Small intestine (tissue), 7 donors: ENCODE measurements at regions not wholly inside any gene's neighbourhood (a gene's known extent, or its start where the extent isn't known, plus 50 kb on each side); places are given as distances from the start of the nearest gene placed in this dataset.

Experiments used
- DNase-seq, 2 donors: peaks; one replicate each; pipeline versions ENCODE4 v3.0.0 to v3.0.0-alpha.2; 2013
- FAIRE-seq: peaks from 2 replicates; lab custom pipeline; 2012; peaks lifted over from hg19 to GRCh38; lab: Jason Lieb, UNC
- H3K27ac ChIP-seq, 3 donors: one replicate each; pipeline ENCODE4 v1.5.1; 2013; ENCODE audit warnings: low read length in 2 of 3, mild to moderate bottlenecking in 2 of 3, control low read depth in 1 of 3, inconsistent platforms in 1 of 3, low read depth in 1 of 3, moderate library complexity in 1 of 3
- H3K27me3 ChIP-seq, 3 donors: one replicate each; pipeline ENCODE4 v1.6.1; 2013; ENCODE audit warnings: low read length in 3 of 3, inconsistent platforms in 1 of 3; ENCODE audit not compliant: control insufficient read depth in 3 of 3, insufficient read depth in 3 of 3
- H3K36me3 ChIP-seq, 3 donors: one replicate each; pipeline ENCODE4 v1.6.1; 2013; ENCODE audit warnings: low read length in 3 of 3, inconsistent platforms in 1 of 3, low read depth in 1 of 3, mild to moderate bottlenecking in 1 of 3, moderate library complexity in 1 of 3; ENCODE audit not compliant: control insufficient read depth in 3 of 3, insufficient read depth in 2 of 3
- H3K4me1 ChIP-seq, 3 donors: one replicate each; pipeline ENCODE4 v1.6.1; 2013; ENCODE audit warnings: low read length in 2 of 3, inconsistent platforms in 1 of 3, low read depth in 1 of 3, mild to moderate bottlenecking in 1 of 3, moderate library complexity in 1 of 3; ENCODE audit not compliant: control insufficient read depth in 3 of 3, insufficient read depth in 2 of 3
- H3K4me3 ChIP-seq, 3 donors: one replicate each; pipeline ENCODE4 v1.5.1; 2013; ENCODE audit warnings: low read length in 3 of 3, control low read depth in 1 of 3, inconsistent platforms in 1 of 3, low read depth in 1 of 3, mild to moderate bottlenecking in 1 of 3, moderate library complexity in 1 of 3
- H3K9me3 ChIP-seq, 2 donors: one replicate each; pipeline ENCODE4 v1.6.1; 2013; ENCODE audit warnings: low read depth in 1 of 2, low read length in 1 of 2; ENCODE audit not compliant: control insufficient read depth in 2 of 2, insufficient read depth in 1 of 2
- WGBS, 3 donors: extraction: QIAGEN DNeasy Blood & Tissue Kit; methylation state at CpG; one replicate each; pipeline ENCODE4 v1.1.7; 2013; 5-methylcytosine and 5-hydroxymethylcytosine counted together
- donor health status: healthy with polysubstance abuse.
- donor health status: control.
- donor health status: control.
- donor health status: Bipolar disorder and iron deficiency.
- donor health status: healthy.

GRCh38 chr10:131500892-131501291 is 189.4 kb upstream of the TCERG1L start:
- WGBS, 3 donors, result 87 to 94% (median 90%) methylated on average over 5 of the region's 5 CpGs
- DNase-seq, result no peak

DNA sequence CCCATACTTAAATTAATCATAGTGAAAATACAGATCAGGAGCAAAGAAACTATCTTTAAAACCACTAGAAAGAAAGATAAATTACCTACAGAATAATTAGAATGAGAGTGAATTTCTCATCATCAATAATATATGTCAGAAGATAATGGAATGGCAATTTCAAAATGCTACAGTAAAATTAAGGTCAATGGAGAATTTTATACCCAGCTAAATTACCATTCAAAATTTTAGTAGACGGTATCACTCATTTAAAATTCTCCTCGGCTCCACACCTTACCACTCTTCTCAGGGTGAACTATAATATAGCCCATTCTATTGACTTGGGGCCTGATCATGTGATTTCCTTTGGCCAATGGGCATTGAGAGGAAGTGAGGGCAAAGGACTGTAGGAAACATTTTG is 192.5 kb upstream of the TCERG1L start:
- Histone ChIP-seq H3K27me3 (no peaks in the 10 kb centered on the region), H3K4me3 (no peak overlapping the region), H3K9me3 (peaks cover 0 to 7% of the 10 kb centered on the region in 2 donors), H3K4me1 (no peaks in the 10 kb centered on the region), H3K27ac (no peak overlapping the region), H3K36me3 (no peaks in the 10 kb centered on the region)
- 91 to 95% (median 91%) methylated on average over 2 of the region's 2 CpGs for WGBS, 3 donors
- no peak for DNase-seq
- FAIRE-seq, result no peak

More at GRCh38 chr10:131500892-131501291, 189.4 kb upstream of the TCERG1L start:
- no peaks in the 10 kb centered on the region for H3K27me3 ChIP-seq
- H3K9me3 ChIP-seq, result peaks cover 0 to 7% of the 10 kb centered on the region in 2 donors
- H3K27ac ChIP-seq, result no peak overlapping the region
- no peak overlapping the region for H3K4me3 ChIP-seq
- H3K36me3 ChIP-seq, result no peaks in the 10 kb centered on the region
- FAIRE-seq, result no peak
- no peaks in the 10 kb centered on the region for H3K4me1 ChIP-seq

DNA sequence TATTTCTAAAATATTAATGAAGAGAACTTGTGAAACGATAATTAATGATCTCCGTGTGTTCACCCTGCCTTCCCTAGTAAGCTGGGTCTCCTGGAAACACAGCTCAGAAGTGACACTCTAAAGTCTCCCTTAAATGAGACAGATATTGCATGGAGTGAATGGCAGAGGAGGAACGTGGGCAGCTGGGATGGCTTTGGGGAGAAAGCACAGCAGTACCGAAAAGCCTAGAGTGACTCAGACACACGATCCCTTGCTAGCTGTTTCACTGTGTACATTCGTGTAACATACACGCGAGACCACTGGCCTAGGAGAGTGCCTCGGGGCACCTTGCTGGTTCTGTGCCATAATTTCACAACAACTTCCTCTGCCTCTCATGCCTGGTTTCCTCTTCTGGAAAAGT is 199.9 kb upstream of the TCERG1L start:
- Histone ChIP-seq H3K4me1 (no peaks in the 10 kb centered on the region), H3K9me3 (peaks cover 0 to 15% of the 10 kb centered on the region in 2 donors), H3K4me3 (no peak overlapping the region), H3K36me3 (no peaks in the 10 kb centered on the region), H3K27ac (no peak overlapping the region), H3K27me3 (no peaks in the 10 kb centered on the region)
- WGBS, 3 donors, result 89 to 93% (median 92%) methylated on average over 9 of the region's 9 CpGs
- FAIRE-seq, result no peak
- no peak for DNase-seq

GRCh38 chr10:131512852-131513251 is 201.3 kb upstream of the TCERG1L start:
- H3K27ac ChIP-seq, result no peak overlapping the region
- DNase-seq, result no peak
- no peaks in the 10 kb centered on the region for H3K36me3 ChIP-seq
- no peak for FAIRE-seq
- H3K27me3 ChIP-seq, result no peaks in the 10 kb centered on the region
- no peak overlapping the region for H3K4me3 ChIP-seq
- no peaks in the 10 kb centered on the region for H3K4me1 ChIP-seq
- peaks cover 0 to 15% of the 10 kb centered on the region in 2 donors for H3K9me3 ChIP-seq
- 88 to 90% (median 90%) methylated on average over 7 of the region's 7 CpGs for WGBS, 3 donors

DNA sequence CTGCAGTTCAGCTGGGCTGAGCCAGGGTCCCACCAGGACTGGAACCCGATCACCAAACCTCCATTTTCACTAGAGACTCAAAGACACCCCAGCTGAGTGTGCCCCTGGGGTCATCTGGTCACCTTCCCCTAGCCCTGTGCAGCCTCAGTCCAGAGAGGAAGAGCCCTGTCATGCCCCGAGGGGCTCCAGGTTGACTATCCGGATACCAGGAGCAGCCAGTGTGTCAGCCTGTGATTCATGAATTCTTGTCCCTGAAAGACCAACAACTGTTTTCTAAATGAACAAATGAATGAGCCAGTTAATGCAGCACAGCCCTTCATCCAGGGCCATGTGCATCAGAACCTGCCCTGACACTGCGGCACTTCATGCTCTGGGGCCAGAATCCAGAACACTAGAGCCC is 201.9 kb upstream of the TCERG1L start:
- Histone ChIP-seq H3K27ac (no peak overlapping the region), H3K27me3 (no peaks in the 10 kb centered on the region), H3K36me3 (no peaks in the 10 kb centered on the region), H3K4me1 (no peaks in the 10 kb centered on the region), H3K9me3 (peaks cover 0 to 15% of the 10 kb centered on the region in 2 donors), H3K4me3 (no peak overlapping the region)
- DNase-seq, result no peak
- 75 to 91% (median 85%) methylated on average over 4 of the region's 4 CpGs for WGBS, 3 donors
- no peak for FAIRE-seq

GRCh38 chr10:131513901-131514300 is 202.4 kb upstream of the TCERG1L start:
- FAIRE-seq, result no peak
- H3K27ac ChIP-seq, result no peak overlapping the region
- no peaks in the 10 kb centered on the region for H3K4me1 ChIP-seq
- peaks cover 0 to 15% of the 10 kb centered on the region in 2 donors for H3K9me3 ChIP-seq
- WGBS, 3 donors, result 57 to 66% (median 64%) methylated on average over 8 of the region's 8 CpGs
- no peaks in the 10 kb centered on the region for H3K27me3 ChIP-seq
- H3K36me3 ChIP-seq, result no peaks in the 10 kb centered on the region
- no peak for DNase-seq
- H3K4me3 ChIP-seq, result no peak overlapping the region

DNA sequence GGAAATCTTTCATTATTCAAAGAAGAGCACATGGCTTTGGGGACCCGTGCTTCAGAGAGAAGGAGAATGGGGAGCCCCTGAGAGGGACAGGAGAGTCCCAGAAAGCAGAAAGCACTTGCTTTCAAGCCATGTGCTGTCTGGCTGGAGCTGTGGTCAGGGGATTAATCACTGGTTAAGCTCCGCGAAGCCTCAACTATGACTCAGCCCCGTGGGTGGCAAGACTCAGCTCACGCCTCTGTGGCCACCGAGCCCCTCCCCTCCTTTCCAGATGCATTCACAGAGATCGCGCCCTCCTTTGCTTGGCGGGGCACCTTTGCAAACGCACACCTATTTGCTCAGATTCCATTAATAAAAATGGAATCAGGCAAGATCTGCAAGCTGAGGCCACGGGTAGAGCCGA is 202.9 kb upstream of the TCERG1L start:
- Histone ChIP-seq H3K27ac (no peak overlapping the region), H3K4me3 (no peak overlapping the region), H3K27me3 (no peaks in the 10 kb centered on the region), H3K9me3 (peaks cover 0 to 15% of the 10 kb centered on the region in 2 donors), H3K4me1 (no peaks in the 10 kb centered on the region), H3K36me3 (no peaks in the 10 kb centered on the region)
- 39 to 53% (median 42%) methylated on average over 12 of the region's 12 CpGs for WGBS, 3 donors
- FAIRE-seq (no peak), DNase-seq (no peak)

GRCh38 chr10:131516285-131516684 is 204.8 kb upstream of the TCERG1L start:
- FAIRE-seq (no peak), DNase-seq (no peak)
- Histone ChIP-seq H3K27ac (no peak overlapping the region), H3K9me3 (peaks cover 0 to 9% of the 10 kb centered on the region in 2 donors), H3K4me3 (no peak overlapping the region), H3K27me3 (no peaks in the 10 kb centered on the region), H3K36me3 (no peaks in the 10 kb centered on the region), H3K4me1 (no peaks in the 10 kb centered on the region)
- WGBS, 3 donors, result 82 to 86% (median 84%) methylated on average over 12 of the region's 12 CpGs

- no peak overlapping the region for H3K27ac ChIP-seq
- no peak for DNase-seq
- no peaks in the 10 kb centered on the region for H3K9me3 ChIP-seq
- H3K36me3 ChIP-seq, result no peaks in the 10 kb centered on the region
- H3K4me3 ChIP-seq, result no peak overlapping the region
- WGBS, 3 donors, result 76 to 89% (median 83%) methylated on average over 17 of the region's 17 CpGs
- no peaks in the 10 kb centered on the region for H3K27me3 ChIP-seq
- H3K4me1 ChIP-seq, result no peaks in the 10 kb centered on the region
- no peak for FAIRE-seq
Observed at GRCh38 chr10:131517781-131518180, 206.3 kb upstream of the TCERG1L start.
